Mesendoderm (in vitro differentiated cells): ENCODE measurements at regions not wholly inside any gene's neighbourhood (a gene's known extent, or its start where the extent isn't known, plus 50 kb on each side); places are given as distances from the start of the nearest gene placed in this dataset.

Experiments used
- DNase-seq: peaks from one replicate; pipeline ENCODE4 v3.0.0; 2013
- H2AK5ac ChIP-seq: 2 replicates; pipeline ENCODE4 v1.6.1; 2013; ENCODE audit warnings: low read length, inconsistent platforms
- H2BK120ac ChIP-seq: 2 replicates; pipeline ENCODE4 v1.6.1; 2013; ENCODE audit warnings: low read depth, mild to moderate bottlenecking, low read length, moderate library complexity, mixed read lengths
- H2BK15ac ChIP-seq: replicated peaks from 2 replicates; pipeline ENCODE4 v1.6.1; 2013; ENCODE audit warnings: low read depth, mild to moderate bottlenecking, moderate library complexity
- H2BK5ac ChIP-seq: 2 replicates; pipeline ENCODE4 v1.6.1; 2013; ENCODE audit warnings: low read length, inconsistent platforms
- H3K18ac ChIP-seq: 2 replicates; pipeline ENCODE4 v1.6.1; 2013; ENCODE audit warnings: mild to moderate bottlenecking, low read length, mixed read lengths
- H3K23ac ChIP-seq: one replicate; pipeline ENCODE4 v1.6.1; 2013; ENCODE audit warnings: low read length
- H3K27ac ChIP-seq: 2 replicates; pipeline ENCODE4 v1.5.1; 2013; ENCODE audit warnings: low read depth, mild to moderate bottlenecking, inconsistent platforms, low read length, moderate library complexity
- H3K27me3 ChIP-seq: 2 replicates; pipeline ENCODE4 v1.6.1; 2013; ENCODE audit warnings: low read length, control low read depth, mild to moderate bottlenecking, inconsistent platforms; ENCODE audit not compliant: insufficient read depth, poor library complexity
- H3K36me3 ChIP-seq: 2 replicates; pipeline ENCODE4 v1.6.1; 2013; ENCODE audit warnings: low read length, inconsistent platforms; ENCODE audit not compliant: control insufficient read depth, insufficient read depth
- H3K4ac ChIP-seq: one replicate; pipeline ENCODE4 v1.6.1; 2013; ENCODE audit warnings: low read depth, mild to moderate bottlenecking, low read length, moderate library complexity
- H3K4me1 ChIP-seq: 2 replicates; pipeline ENCODE4 v1.6.1; 2013; ENCODE audit warnings: low read depth, low read length, inconsistent platforms; ENCODE audit not compliant: control insufficient read depth
- H3K4me2 ChIP-seq: 2 replicates; pipeline ENCODE4 v1.6.1; 2013; ENCODE audit warnings: low read length
- H3K4me3 ChIP-seq: 2 replicates; pipeline ENCODE4 v1.5.1; 2013; ENCODE audit warnings: mild to moderate bottlenecking, low read length
- H3K56ac ChIP-seq: one replicate; pipeline ENCODE4 v1.6.1; 2013; ENCODE audit warnings: low read length
- H3K79me1 ChIP-seq: 2 replicates; pipeline ENCODE4 v1.6.1; 2013; ENCODE audit warnings: low read length, inconsistent platforms
- H3K79me2 ChIP-seq: 2 replicates; pipeline ENCODE4 v1.6.1; 2013; ENCODE audit warnings: mild to moderate bottlenecking, low read length; ENCODE audit not compliant: control insufficient read depth, insufficient read depth
- H3K9ac ChIP-seq: 2 replicates; pipeline ENCODE4 v1.6.1; 2013; ENCODE audit warnings: low read length, inconsistent platforms
- H4K5ac ChIP-seq: one replicate; pipeline ENCODE4 v1.6.1; 2013; ENCODE audit warnings: low read length
- H4K8ac ChIP-seq: one replicate; pipeline ENCODE4 v1.6.1; 2013; ENCODE audit warnings: low read depth, mild to moderate bottlenecking, control low read depth, low read length, moderate library complexity
- WGBS: extraction: QIAGEN DNeasy Blood & Tissue Kit; methylation state at CpG from one replicate; pipeline ENCODE4 v1.1.7; 2013; ENCODE audit warnings: low lambda C conversion rate, missing lambda C conversion rate; ENCODE audit not compliant: insufficient coverage; ENCODE audit errors: extremely low coverage; 5-methylcytosine and 5-hydroxymethylcytosine counted together

- peak; percentile 29 for DNase-seq
- Histone ChIP-seq H3K79me2 (no peaks in the 10 kb centered on the region), H3K4me2 (no peak overlapping the region), H3K27ac (no peak overlapping the region), H3K27me3 (no peaks in the 10 kb centered on the region), H2BK15ac (no peak overlapping the region), H3K18ac (no peak overlapping the region), H2BK5ac (no peak overlapping the region), H2AK5ac (no peak overlapping the region), H3K4me1 (no peaks in the 10 kb centered on the region), H3K36me3 (no peaks in the 10 kb centered on the region), H3K4me3 (no peak overlapping the region), H3K23ac (no peak overlapping the region), H2BK120ac (no peak overlapping the region), H3K4ac (no peak overlapping the region), H3K9ac (no peak overlapping the region), H4K8ac (no peak overlapping the region), H4K5ac (no peak overlapping the region), H3K56ac (no peak overlapping the region), H3K79me1 (no peaks in the 10 kb centered on the region)
- no CpG with 5 or more reads among the region's 1 CpG for WGBS
Measured at GRCh38 chr7:125495997-125496396, 566.4 kb upstream of the POT1 start.

GRCh38 chr7:125492521-125492920 lies 562.9 kb upstream of the POT1 start:
- no peak overlapping the region for H2BK5ac ChIP-seq
- H3K9ac ChIP-seq = no peak overlapping the region
- no CpG with 5 or more reads among the region's 1 CpG for WGBS
- no peak overlapping the region for H2BK15ac ChIP-seq
- H2AK5ac ChIP-seq = no peak overlapping the region
- no peak overlapping the region for H4K8ac ChIP-seq
- H3K4ac ChIP-seq = no peak overlapping the region
- DNase-seq = no peak
- H3K36me3 ChIP-seq = no peaks in the 10 kb centered on the region
- no peak overlapping the region for H3K27ac ChIP-seq
- no peak overlapping the region for H2BK120ac ChIP-seq
- no peaks in the 10 kb centered on the region for H3K4me1 ChIP-seq
- H3K79me1 ChIP-seq = no peaks in the 10 kb centered on the region
- no peak overlapping the region for H3K56ac ChIP-seq
- no peak overlapping the region for H3K4me2 ChIP-seq
- no peak overlapping the region for H3K18ac ChIP-seq
- H4K5ac ChIP-seq = no peak overlapping the region
- H3K79me2 ChIP-seq = no peaks in the 10 kb centered on the region
- H3K27me3 ChIP-seq = no peaks in the 10 kb centered on the region
- H3K23ac ChIP-seq = no peak overlapping the region
- no peak overlapping the region for H3K4me3 ChIP-seq

- H4K5ac ChIP-seq = no peak overlapping the region
- no CpG with 5 or more reads among the region's 1 CpG for WGBS
- no peaks in the 10 kb centered on the region for H3K36me3 ChIP-seq
- no peaks in the 10 kb centered on the region for H3K4me1 ChIP-seq
- no peak overlapping the region for H3K4me2 ChIP-seq
- no peaks in the 10 kb centered on the region for H3K79me2 ChIP-seq
- no peak for DNase-seq
- H2BK15ac ChIP-seq = no peak overlapping the region
- H2BK5ac ChIP-seq = no peak overlapping the region
- no peaks in the 10 kb centered on the region for H3K27me3 ChIP-seq
- no peak overlapping the region for H3K9ac ChIP-seq
- no peak overlapping the region for H2BK120ac ChIP-seq
- no peaks in the 10 kb centered on the region for H3K79me1 ChIP-seq
- no peak overlapping the region for H3K4me3 ChIP-seq
- no peak overlapping the region for H3K23ac ChIP-seq
- H3K27ac ChIP-seq = no peak overlapping the region
- no peak overlapping the region for H4K8ac ChIP-seq
- no peak overlapping the region for H3K18ac ChIP-seq
- no peak overlapping the region for H3K56ac ChIP-seq
- no peak overlapping the region for H3K4ac ChIP-seq
- H2AK5ac ChIP-seq = no peak overlapping the region
Measured at GRCh38 chr7:125491137-125491536, 561.5 kb upstream of the POT1 start.

- no peak overlapping the region for H3K18ac ChIP-seq
- no peak overlapping the region for H2BK15ac ChIP-seq
- no peak overlapping the region for H3K27ac ChIP-seq
- H3K23ac ChIP-seq = no peak overlapping the region
- no peaks in the 10 kb centered on the region for H3K79me2 ChIP-seq
- H2BK120ac ChIP-seq = no peak overlapping the region
- WGBS = no CpG with 5 or more reads among the region's 4 CpGs
- no peaks in the 10 kb centered on the region for H3K36me3 ChIP-seq
- H2BK5ac ChIP-seq = no peak overlapping the region
- H3K4me1 ChIP-seq = no peaks in the 10 kb centered on the region
- H3K4me3 ChIP-seq = no peak overlapping the region
- no peaks in the 10 kb centered on the region for H3K27me3 ChIP-seq
- H3K56ac ChIP-seq = no peak overlapping the region
- no peaks in the 10 kb centered on the region for H3K79me1 ChIP-seq
- H3K9ac ChIP-seq = no peak overlapping the region
- H2AK5ac ChIP-seq = no peak overlapping the region
- H3K4ac ChIP-seq = no peak overlapping the region
- no peak overlapping the region for H4K8ac ChIP-seq
- DNase-seq = no peak
- H4K5ac ChIP-seq = no peak overlapping the region
- no peak overlapping the region for H3K4me2 ChIP-seq
Measured at GRCh38 chr7:125490167-125490566, 560.5 kb upstream of the POT1 start.

GRCh38 chr7:125485223-125485622 lies 555.6 kb upstream of the POT1 start:
- no peak overlapping the region for H2AK5ac ChIP-seq
- H3K4ac ChIP-seq = no peak overlapping the region
- H3K79me1 ChIP-seq = no peaks in the 10 kb centered on the region

GRCh38 chr7:125484755-125485154 lies 555.1 kb upstream of the POT1 start:
- Histone ChIP-seq H4K5ac (no peak overlapping the region), H4K8ac (no peak overlapping the region), H3K79me1 (no peaks in the 10 kb centered on the region), H3K4me3 (no peak overlapping the region), H3K79me2 (no peaks in the 10 kb centered on the region), H2BK15ac (no peak overlapping the region), H3K4ac (no peak overlapping the region), H3K36me3 (no peaks in the 10 kb centered on the region), H3K23ac (no peak overlapping the region), H3K18ac (no peak overlapping the region), H3K27ac (no peak overlapping the region), H3K4me1 (no peaks in the 10 kb centered on the region), H2BK5ac (no peak overlapping the region), H2AK5ac (no peak overlapping the region), H3K56ac (no peak overlapping the region), H3K9ac (no peak overlapping the region), H3K27me3 (no peaks in the 10 kb centered on the region), H2BK120ac (no peak overlapping the region), H3K4me2 (no peak overlapping the region)
- no peak for DNase-seq
- no CpG with 5 or more reads among the region's 2 CpGs for WGBS

More at GRCh38 chr7:125485223-125485622, 555.6 kb upstream of the POT1 start:
- no peak for DNase-seq
- H3K18ac ChIP-seq = no peak overlapping the region
- H3K27me3 ChIP-seq = no peaks in the 10 kb centered on the region
- no peaks in the 10 kb centered on the region for H3K79me2 ChIP-seq
- no peak overlapping the region for H3K23ac ChIP-seq
- H3K9ac ChIP-seq = no peak overlapping the region
- no peaks in the 10 kb centered on the region for H3K36me3 ChIP-seq
- no peak overlapping the region for H2BK120ac ChIP-seq
- H2BK15ac ChIP-seq = no peak overlapping the region
- H4K5ac ChIP-seq = no peak overlapping the region
- no peak overlapping the region for H3K27ac ChIP-seq
- H3K4me3 ChIP-seq = no peak overlapping the region
- H2BK5ac ChIP-seq = no peak overlapping the region
- H4K8ac ChIP-seq = no peak overlapping the region
- no CpG with 5 or more reads among the region's 2 CpGs for WGBS
- H3K4me1 ChIP-seq = no peaks in the 10 kb centered on the region
- no peak overlapping the region for H3K56ac ChIP-seq
- no peak overlapping the region for H3K4me2 ChIP-seq
